ENCODE measurements at regions not wholly inside any gene's neighbourhood (a gene's known extent, or its start where the extent isn't known, plus 50 kb on each side); places are given as distances from the start of the nearest gene placed in this dataset.

GRCh38 chr5:68352166-68352565 lies 136.6 kb downstream of the PIK3R1 start:
- DNase-seq = no peak

GRCh38 chr5:68353605-68354004 lies 138.0 kb downstream of the PIK3R1 start:
- no peak for DNase-seq

- no peak for DNase-seq
Observed at GRCh38 chr5:68354315-68354714, 138.8 kb downstream of the PIK3R1 start.

GRCh38 chr5:68356216-68356615 lies 140.7 kb downstream of the PIK3R1 start:
- no peak for DNase-seq

- DNase-seq = no peak
Observed at GRCh38 chr5:68356623-68357022, 141.1 kb downstream of the PIK3R1 start.

- no peak for DNase-seq
Observed at GRCh38 chr5:68359699-68360098, 144.1 kb downstream of the PIK3R1 start.

- DNase-seq = no peak
Observed at GRCh38 chr5:68362331-68362730, 146.8 kb downstream of the PIK3R1 start.

GRCh38 chr5:68365889-68366288 lies 150.3 kb downstream of the PIK3R1 start:
- DNase-seq = no peak

GRCh38 chr5:68367287-68367686 lies 151.7 kb downstream of the PIK3R1 start:
- DNase-seq = no peak

- no peak for DNase-seq
Observed at GRCh38 chr5:68367717-68368116, 152.2 kb downstream of the PIK3R1 start.

GRCh38 chr5:68368311-68369022 lies 152.9 kb downstream of the PIK3R1 start:
- DNase-seq = no peak

- peak; percentile 19 for DNase-seq
Observed at GRCh38 chr5:68369023-68369359, 153.4 kb downstream of the PIK3R1 start.

GRCh38 chr5:68369457-68370125 lies 154.0 kb downstream of the PIK3R1 start:
- DNase-seq = peak; percentile 69

- DNase-seq = no peak
Observed at GRCh38 chr5:68370196-68370595, 154.6 kb downstream of the PIK3R1 start.

- no peak for DNase-seq
Observed at GRCh38 chr5:68371607-68372006, 156.1 kb downstream of the PIK3R1 start.

- DNase-seq = no peak
Observed at GRCh38 chr5:68372161-68372560, 156.6 kb downstream of the PIK3R1 start.

- no peak for DNase-seq
Observed at GRCh38 chr5:68373050-68373449, 157.5 kb downstream of the PIK3R1 start.

- no peak for DNase-seq
Observed at GRCh38 chr5:68374796-68375518, 159.4 kb downstream of the PIK3R1 start.

GRCh38 chr5:68375540-68375939 lies 160.0 kb downstream of the PIK3R1 start:
- no peak for DNase-seq

GRCh38 chr5:68376935-68377334 lies 161.4 kb downstream of the PIK3R1 start:
- no peak for DNase-seq

- DNase-seq = no peak
Observed at GRCh38 chr5:68377733-68378132, 162.2 kb downstream of the PIK3R1 start.

- peak; percentile 27 for DNase-seq
Observed at GRCh38 chr5:68378204-68378820, 162.8 kb downstream of the PIK3R1 start.

GRCh38 chr5:68379275-68380036 lies 163.9 kb downstream of the PIK3R1 start:
- DNase-seq = no peak

Data from CD4-positive, alpha-beta T cell treated with Interleukin-10 for 1 hour (primary cell).